ENCODE measurements at regions not wholly inside any gene's neighbourhood (a gene's known extent, or its start where the extent isn't known, plus 50 kb on each side); places are given as distances from the start of the nearest gene placed in this dataset.

- H3K4me1 ChIP-seq = no peaks in the 10 kb centered on the region
- H3K27ac ChIP-seq = no peak overlapping the region
- TF ChIP-seq POLR2AphosphoS5 (IDR thresholded peaks at IDR 0.05) (no peak), POLR2A (IDR thresholded peaks at IDR 0.05) (no peak), CTCF (IDR thresholded peaks at IDR 0.05 in 8 of 11, conservative IDR thresholded peaks at IDR 0.05 in 3 of 11) (no peak)
- peaks cover 0 to 39% (median 27%) of the 10 kb centered on the region in 8 donors for H3K9me3 ChIP-seq
- DNase-seq = no peak
- no peaks in the 10 kb centered on the region for H3K27me3 ChIP-seq (replicated peaks in 1 of 7)
- intact Hi-C loops (cut with DNase I; ENCODE audit: low total_unique reads) = no loop called here
- no peaks in the 10 kb centered on the region for H3K36me3 ChIP-seq
- H3K4me3 ChIP-seq = no peak overlapping the region
Observed at GRCh38 chr12:58710901-58711300, 209.4 kb downstream of the LRIG3 start.

- Histone ChIP-seq H3K4me1 (no peaks in the 10 kb centered on the region), H3K27ac (no peak overlapping the region), H3K27me3 (replicated peaks in 1 of 7) (no peaks in the 10 kb centered on the region), H3K9me3 (peaks cover 0 to 31% (median 19%) of the 10 kb centered on the region in 8 donors), H3K4me3 (no peak overlapping the region), H3K36me3 (no peaks in the 10 kb centered on the region)
- intact Hi-C loops (cut with DNase I; ENCODE audit: low total_unique reads) = no loop called here
- WGBS, 5 donors = 48 to 63% (median 57%) methylated on average over 4 of the region's 4 CpGs
- no peak for DNase-seq
- TF ChIP-seq CTCF (IDR thresholded peaks at IDR 0.05 in 8 of 11, conservative IDR thresholded peaks at IDR 0.05 in 3 of 11) = no peak
- no peak for TF ChIP-seq POLR2A (IDR thresholded peaks at IDR 0.05)
- TF ChIP-seq POLR2AphosphoS5 (IDR thresholded peaks at IDR 0.05) = no peak
Observed at GRCh38 chr12:58711974-58712373, 208.3 kb downstream of the LRIG3 start.

DNA sequence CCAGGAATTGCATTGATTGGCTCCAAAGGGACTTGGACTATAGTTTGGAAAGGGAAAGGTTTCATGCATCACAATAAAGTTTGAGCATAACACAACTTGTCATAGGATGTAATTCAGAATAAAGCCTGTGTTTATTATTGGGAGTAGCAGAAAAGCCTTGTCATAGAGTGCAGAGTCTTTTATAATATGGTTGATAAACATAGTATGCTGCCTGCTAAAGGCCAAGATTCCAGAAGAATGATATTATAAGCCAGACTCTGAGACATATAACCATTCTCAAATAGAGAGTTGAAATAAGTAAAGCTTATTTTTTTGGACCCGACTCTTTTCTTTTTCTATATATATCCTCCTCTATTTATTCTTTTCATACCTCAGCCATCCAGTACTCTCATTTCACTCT, 207.3 kb downstream of the LRIG3 start:
- no peak for DNase-seq
- H3K4me1 ChIP-seq = no peaks in the 10 kb centered on the region
- no peak overlapping the region for H3K4me3 ChIP-seq
- no peaks in the 10 kb centered on the region for H3K36me3 ChIP-seq
- H3K9me3 ChIP-seq = peaks cover 0 to 27% (median 19%) of the 10 kb centered on the region in 8 donors
- WGBS, 5 donors = 83 to 96% (median 89%) methylated on average over 1 of the region's 1 CpG
- no peak overlapping the region for H3K27ac ChIP-seq
- intact Hi-C loops (cut with DNase I; ENCODE audit: low total_unique reads) = no loop called here
- TF ChIP-seq CTCF (IDR thresholded peaks at IDR 0.05 in 8 of 11, conservative IDR thresholded peaks at IDR 0.05 in 3 of 11) (no peak), POLR2AphosphoS5 (IDR thresholded peaks at IDR 0.05) (no peak)
- H3K27me3 ChIP-seq (replicated peaks in 1 of 7) = no peaks in the 10 kb centered on the region

- DNase-seq = no peak
- intact Hi-C loops (cut with DNase I; ENCODE audit: low total_unique reads) = no loop called here
- H3K4me3 ChIP-seq = no peak overlapping the region
- H3K9me3 ChIP-seq = peaks cover 0 to 10% (median under 1%) of the 10 kb centered on the region in 8 donors
- TF ChIP-seq POLR2AphosphoS5 (IDR thresholded peaks at IDR 0.05) = no peak
- TF ChIP-seq POLR2A (IDR thresholded peaks at IDR 0.05) = no peak
- no peak for TF ChIP-seq CTCF (IDR thresholded peaks at IDR 0.05 in 8 of 11, conservative IDR thresholded peaks at IDR 0.05 in 3 of 11)
- H3K27ac ChIP-seq = no peak overlapping the region
- no peaks in the 10 kb centered on the region for H3K4me1 ChIP-seq
- H3K27me3 ChIP-seq (replicated peaks in 1 of 7) = no peaks in the 10 kb centered on the region
- 83 to 96% (median 92%) methylated on average over 1 of the region's 1 CpG for WGBS, 5 donors
- H3K36me3 ChIP-seq = no peaks in the 10 kb centered on the region
Observed at GRCh38 chr12:58719161-58719560, 201.1 kb downstream of the LRIG3 start.

Measured in spleen (tissue), 11 donors.